Chondrocyte (in vitro differentiated cells): ENCODE measurements at regions not wholly inside any gene's neighbourhood (a gene's known extent, or its start where the extent isn't known, plus 50 kb on each side); places are given as distances from the start of the nearest gene placed in this dataset.

Source experiments
- DNase-seq: peaks from one replicate; pipeline ENCODE4 v3.0.0; 2021; ENCODE audit warnings: mixed read lengths, low spot score
- H3K27ac Mint-ChIP-seq: one replicate; pipeline ENCODE4 v1.8.0; 2021; ENCODE audit warnings: mild to moderate bottlenecking, moderate library complexity, mixed read lengths; ENCODE audit not compliant: unreplicated experiment
- H3K27me3 Mint-ChIP-seq: 2 replicates; pipeline ENCODE4 v1.8.0; 2021; ENCODE audit warnings: low read depth, mixed read lengths
- H3K36me3 Mint-ChIP-seq: 2 replicates; pipeline ENCODE4 v1.8.0; 2021; ENCODE audit warnings: low read depth, mixed read lengths
- H3K4me1 Mint-ChIP-seq: 2 replicates; pipeline ENCODE4 v1.8.0; 2021; ENCODE audit warnings: low read depth, mild to moderate bottlenecking, mixed read lengths
- H3K4me3 Mint-ChIP-seq: one replicate; pipeline ENCODE4 v1.8.0; 2021; ENCODE audit warnings: mild to moderate bottlenecking, moderate library complexity, mixed read lengths; ENCODE audit not compliant: unreplicated experiment
- H3K9me3 Mint-ChIP-seq: 2 replicates; pipeline ENCODE4 v1.8.0; 2021; ENCODE audit warnings: low read depth, mixed read lengths
- CTCF ChIP-seq: fragments of 200-600 bp; sonication (generic); IDR thresholded peaks from 2 replicates; pipeline ENCODE4 v1.5.0; 2021; ENCODE audit warnings: antibody characterized with exemption, mild to moderate bottlenecking, moderate library complexity

DNA sequence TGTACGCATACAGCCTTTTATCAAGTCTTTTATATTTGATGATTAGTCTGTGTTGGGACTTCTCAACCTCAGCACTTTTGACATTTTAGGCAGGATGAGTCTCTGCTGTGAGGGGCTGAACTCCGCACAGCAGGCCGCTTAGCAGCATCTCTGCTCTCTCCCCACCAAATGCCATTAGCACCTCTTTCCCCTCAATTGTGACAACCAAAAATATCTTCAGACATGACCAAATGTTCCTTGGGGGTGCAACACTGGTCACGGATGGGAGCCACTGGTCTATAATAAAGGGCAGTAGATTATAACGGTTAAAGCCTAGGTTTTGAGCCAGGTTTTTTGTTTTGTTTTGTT is 109.7 kb upstream of the LRIG1 start:
- peaks cover 31% of the 10 kb centered on the region for H3K4me1 Mint-ChIP-seq
- H3K27me3 Mint-ChIP-seq, result no peaks in the 10 kb centered on the region
- H3K9me3 Mint-ChIP-seq, result no peaks in the 10 kb centered on the region
- H3K27ac Mint-ChIP-seq, result peak overlapping the region; percentile 96
- no peak overlapping the region for H3K4me3 Mint-ChIP-seq
- H3K36me3 Mint-ChIP-seq, result no peaks in the 10 kb centered on the region
- TF ChIP-seq CTCF, result no peak
- no peak for DNase-seq

DNA sequence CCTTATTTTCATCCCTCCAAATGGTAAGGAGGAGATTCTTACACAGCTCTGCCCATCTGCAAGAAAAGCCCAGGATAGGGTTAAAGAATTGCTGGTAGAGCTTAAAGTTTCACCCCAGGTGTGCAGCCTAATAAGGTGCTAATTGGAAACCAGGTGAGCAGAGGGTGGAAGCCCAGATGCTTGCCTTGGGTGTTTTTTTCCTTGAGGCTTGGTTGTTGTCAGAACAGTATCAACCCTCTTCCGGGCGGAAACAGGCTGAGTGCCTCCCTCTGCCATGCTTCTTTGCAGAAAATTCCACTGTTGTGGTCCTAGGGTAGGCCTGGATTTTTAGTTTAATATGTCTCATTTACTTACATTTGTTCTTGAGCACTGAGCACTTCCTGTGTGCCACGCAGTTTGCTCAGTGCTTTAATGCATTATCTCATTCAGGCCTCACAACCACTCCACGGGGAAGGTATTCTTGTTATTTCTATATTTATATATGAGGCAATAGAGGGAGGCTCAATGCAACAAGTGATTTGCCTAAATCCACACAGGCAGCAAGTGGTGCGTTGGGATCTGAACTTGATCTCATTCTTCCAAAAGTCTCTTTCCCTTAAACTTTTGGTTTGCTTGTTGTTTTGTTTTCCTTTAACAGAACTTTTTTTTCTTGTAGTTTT is 115.0 kb upstream of the LRIG1 start:
- no peak for TF ChIP-seq CTCF
- DNase-seq, result no peak
- H3K4me1 Mint-ChIP-seq, result peaks cover 51% of the 10 kb centered on the region
- no peaks in the 10 kb centered on the region for H3K27me3 Mint-ChIP-seq
- H3K27ac Mint-ChIP-seq, result peak overlapping the region; percentile 92
- H3K9me3 Mint-ChIP-seq, result no peaks in the 10 kb centered on the region
- H3K36me3 Mint-ChIP-seq, result no peaks in the 10 kb centered on the region
- H3K4me3 Mint-ChIP-seq, result no peak overlapping the region

- H3K27ac Mint-ChIP-seq, result peak overlapping the region; percentile 92
- no peak overlapping the region for H3K4me3 Mint-ChIP-seq
- H3K4me1 Mint-ChIP-seq, result peaks cover 60% of the 10 kb centered on the region
- H3K27me3 Mint-ChIP-seq, result no peaks in the 10 kb centered on the region
- TF ChIP-seq CTCF, result no peak
- no peaks in the 10 kb centered on the region for H3K36me3 Mint-ChIP-seq
- no peak for DNase-seq
- no peaks in the 10 kb centered on the region for H3K9me3 Mint-ChIP-seq
These were observed 116.5 kb upstream of the LRIG1 start for GRCh38 chr3:66617351-66617750.

DNA sequence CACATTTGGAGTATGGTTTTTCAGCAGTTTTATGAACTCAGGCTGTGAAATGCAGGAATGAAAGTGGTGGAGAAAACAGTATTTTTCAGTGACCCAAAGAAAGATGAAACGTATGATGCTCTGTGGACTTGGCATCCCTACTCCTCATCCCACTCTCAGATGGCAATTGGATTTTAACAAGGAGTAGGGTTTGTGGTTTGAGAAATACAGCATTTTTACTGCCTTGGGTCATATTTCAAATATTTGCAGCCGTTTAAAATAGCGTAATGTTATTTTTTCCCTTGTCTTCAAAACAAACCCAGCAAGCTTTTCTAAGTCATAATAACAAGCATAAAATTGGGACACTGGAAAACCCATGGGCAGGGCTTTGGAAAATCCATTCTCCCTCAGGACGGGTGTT is 117.2 kb upstream of the LRIG1 start:
- Mint-ChIP-seq H3K36me3 (no peaks in the 10 kb centered on the region), H3K27me3 (no peaks in the 10 kb centered on the region), H3K9me3 (no peaks in the 10 kb centered on the region), H3K4me3 (no peak overlapping the region), H3K27ac (peak overlapping the region; percentile 92), H3K4me1 (peaks cover 65% of the 10 kb centered on the region)
- no peak for TF ChIP-seq CTCF
- no peak for DNase-seq

GRCh38 chr3:66620296-66620695 is 119.5 kb upstream of the LRIG1 start:
- Mint-ChIP-seq H3K4me1 (peaks cover 59% of the 10 kb centered on the region), H3K4me3 (no peak overlapping the region), H3K9me3 (no peaks in the 10 kb centered on the region), H3K27me3 (no peaks in the 10 kb centered on the region), H3K36me3 (no peaks in the 10 kb centered on the region), H3K27ac (peak overlapping the region; percentile 74)
- no peak for TF ChIP-seq CTCF
- DNase-seq, result no peak
